Lower leg skin (tissue), 4 donors: ENCODE measurements at regions not wholly inside any gene's neighbourhood (a gene's known extent, or its start where the extent isn't known, plus 50 kb on each side); places are given as distances from the start of the nearest gene placed in this dataset.

Experiments
- DNase-seq, 2 donors: peaks; one replicate each; pipeline ENCODE4 v3.0.0-alpha.2; 2019; ENCODE audit warnings: low spot score in 2 of 2
- H3K4me3 ChIP-seq: fragments of 200-600 bp; sonication (generic); 2 replicates; pipeline ENCODE4 v1.5.1; 2017; ENCODE audit warnings: mild to moderate bottlenecking, low read depth; ENCODE audit not compliant: poor library complexity, severe bottlenecking
- POLR2A ChIP-seq, 2 donors: fragments of 450-650 bp; IDR thresholded peaks; one replicate each; pipeline ENCODE4 v1.6.1; 2016 to 2017; ENCODE audit warnings: antibody characterized with exemption in 2 of 2, mild to moderate bottlenecking in 1 of 2, moderate library complexity in 1 of 2
- WGBS, 2 donors: methylation state at CpG; one replicate each; pipeline ENCODE4 v1.1.5; 2018; 5-methylcytosine and 5-hydroxymethylcytosine counted together
- intact Hi-C: fragments of 100-400 bp; cut with DNase I; formaldehyde crosslinking; loops from one replicate; pipeline ENCODE4 v1.15.0; 2023; ENCODE audit warnings: low total_unique reads
- TF ChIP-seq, protein P1 (sequence below), 3 donors: fragments of 450-650 bp; IDR thresholded peaks; one replicate each; pipeline ENCODE4 v1.5.1; 2016; ENCODE audit warnings: antibody characterized with exemption in 3 of 3, mild to moderate bottlenecking in 3 of 3, moderate library complexity in 2 of 3

GRCh38 chr4:15130441-15130840, 128.2 kb downstream of the CPEB2 start:
- intact Hi-C loops = no loop called here
- WGBS, 2 donors = 76 to 78% methylated on average over 2 of the region's 2 CpGs
- DNase-seq = no peak
- no peak overlapping the region for H3K4me3 ChIP-seq
- TF ChIP-seq POLR2A (IDR thresholded peaks at IDR 0.05) = no peak
- TF ChIP-seq, protein P1, sequence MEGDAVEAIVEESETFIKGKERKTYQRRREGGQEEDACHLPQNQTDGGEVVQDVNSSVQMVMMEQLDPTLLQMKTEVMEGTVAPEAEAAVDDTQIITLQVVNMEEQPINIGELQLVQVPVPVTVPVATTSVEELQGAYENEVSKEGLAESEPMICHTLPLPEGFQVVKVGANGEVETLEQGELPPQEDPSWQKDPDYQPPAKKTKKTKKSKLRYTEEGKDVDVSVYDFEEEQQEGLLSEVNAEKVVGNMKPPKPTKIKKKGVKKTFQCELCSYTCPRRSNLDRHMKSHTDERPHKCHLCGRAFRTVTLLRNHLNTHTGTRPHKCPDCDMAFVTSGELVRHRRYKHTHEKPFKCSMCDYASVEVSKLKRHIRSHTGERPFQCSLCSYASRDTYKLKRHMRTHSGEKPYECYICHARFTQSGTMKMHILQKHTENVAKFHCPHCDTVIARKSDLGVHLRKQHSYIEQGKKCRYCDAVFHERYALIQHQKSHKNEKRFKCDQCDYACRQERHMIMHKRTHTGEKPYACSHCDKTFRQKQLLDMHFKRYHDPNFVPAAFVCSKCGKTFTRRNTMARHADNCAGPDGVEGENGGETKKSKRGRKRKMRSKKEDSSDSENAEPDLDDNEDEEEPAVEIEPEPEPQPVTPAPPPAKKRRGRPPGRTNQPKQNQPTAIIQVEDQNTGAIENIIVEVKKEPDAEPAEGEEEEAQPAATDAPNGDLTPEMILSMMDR (IDR thresholded peaks at IDR 0.05) = no peak

DNA sequence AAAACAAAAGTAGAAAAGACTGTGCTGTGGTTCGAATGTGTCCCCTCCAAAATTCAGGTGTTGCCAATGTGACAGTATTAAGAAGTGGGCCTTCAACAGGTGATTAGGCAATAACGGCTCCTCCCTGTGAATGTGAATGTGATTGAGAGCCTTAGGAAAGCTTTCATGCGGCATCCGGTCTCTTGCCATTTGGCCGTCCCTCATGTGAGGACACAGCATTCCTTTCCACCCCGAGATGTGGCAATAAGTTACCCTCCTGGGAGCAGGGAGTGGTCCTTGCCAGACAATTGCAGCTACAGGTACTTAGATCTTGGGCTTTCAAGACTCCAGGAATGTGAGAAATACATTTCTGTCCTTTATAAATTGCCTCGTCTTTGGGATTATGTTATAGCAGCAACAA, 129.3 kb downstream of the CPEB2 start:
- peak in 1 of 2 donors; percentile 23 for DNase-seq
- H3K4me3 ChIP-seq = no peak overlapping the region
- WGBS, 2 donors = 53 to 65% methylated on average over 7 of the region's 7 CpGs
- intact Hi-C loops = no loop called here
- TF ChIP-seq, protein P1 (IDR thresholded peaks at IDR 0.05) = no peak
- TF ChIP-seq POLR2A (IDR thresholded peaks at IDR 0.05) = no peak

DNA sequence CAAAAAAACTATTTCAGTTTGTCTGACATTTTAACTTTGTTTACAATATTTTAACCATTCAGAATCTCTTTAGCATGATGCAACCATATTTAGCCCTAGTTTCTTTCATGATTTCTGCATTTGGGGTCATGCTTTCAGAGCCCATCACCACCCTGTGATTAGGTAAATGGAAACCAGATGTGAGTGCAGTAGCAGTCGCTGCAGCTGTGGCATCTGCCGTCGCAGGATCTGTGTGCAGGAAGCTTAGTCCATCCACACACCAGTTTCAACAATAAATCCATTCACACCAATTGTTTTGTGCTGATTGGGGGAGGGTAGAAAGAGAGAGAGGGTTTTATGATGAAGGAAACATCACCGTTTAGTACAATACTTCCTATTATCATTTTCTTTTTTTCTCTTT, 130.5 kb downstream of the CPEB2 start:
- TF ChIP-seq POLR2A (IDR thresholded peaks at IDR 0.05) = no peak
- TF ChIP-seq, protein P1 (IDR thresholded peaks at IDR 0.05) = no peak
- no peak overlapping the region for H3K4me3 ChIP-seq
- WGBS, 2 donors = 36 to 39% methylated on average over 4 of the region's 4 CpGs
- intact Hi-C loops = no loop called here
- no peak for DNase-seq

DNA sequence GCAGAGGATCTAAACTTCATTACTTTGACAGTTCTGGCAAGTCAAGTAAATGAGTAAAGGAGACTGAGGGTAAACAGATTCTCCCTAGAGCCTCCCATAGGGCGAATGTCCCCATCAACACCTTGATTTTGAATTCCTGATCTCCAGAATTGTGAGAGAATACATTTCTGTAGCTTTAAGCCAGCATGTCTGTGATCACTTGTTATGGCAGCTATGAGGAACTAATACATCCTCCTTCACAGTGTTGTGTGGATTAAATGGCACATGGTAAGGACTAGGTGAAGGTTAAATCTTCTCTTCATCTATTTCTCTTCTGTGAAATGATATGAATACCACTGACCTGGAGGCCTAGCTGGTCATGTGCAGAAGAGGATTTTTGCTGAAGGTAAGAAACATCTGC, 137.3 kb downstream of the CPEB2 start:
- no peak overlapping the region for H3K4me3 ChIP-seq
- DNase-seq = no peak
- TF ChIP-seq, protein P1 (IDR thresholded peaks at IDR 0.05) = no peak
- TF ChIP-seq POLR2A (IDR thresholded peaks at IDR 0.05) = no peak
- intact Hi-C loops = no loop called here
- WGBS, 2 donors = 58 to 75% methylated on average over 1 of the region's 1 CpG

DNA sequence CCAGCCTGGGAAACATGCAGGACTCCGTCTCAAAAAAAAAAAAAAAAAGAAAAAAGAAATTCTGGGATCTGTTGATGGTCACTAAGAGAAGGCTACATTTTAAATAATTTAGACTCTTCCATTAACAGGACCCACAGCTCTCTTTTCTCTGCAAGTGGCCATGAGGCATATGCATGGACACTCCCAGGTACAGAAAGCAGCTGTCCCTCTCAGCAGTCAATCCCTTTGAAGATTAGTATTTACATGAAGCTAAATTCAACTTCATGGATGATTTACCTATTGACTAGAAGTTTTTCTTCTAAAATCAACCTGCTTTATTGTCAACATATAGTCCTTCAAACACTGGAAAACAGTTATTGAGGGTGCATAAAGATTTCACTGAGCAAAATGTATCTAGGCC, 139.9 kb downstream of the CPEB2 start:
- 94 to 100% methylated on average over 1 of the region's 1 CpG for WGBS, 2 donors
- intact Hi-C loops = no loop called here
- TF ChIP-seq, protein P1 (IDR thresholded peaks at IDR 0.05) = no peak
- TF ChIP-seq POLR2A (IDR thresholded peaks at IDR 0.05) = no peak
- no peak for DNase-seq
- H3K4me3 ChIP-seq = no peak overlapping the region

- intact Hi-C loops = no loop called here
- TF ChIP-seq, protein P1 (IDR thresholded peaks at IDR 0.05) = no peak
- TF ChIP-seq POLR2A (IDR thresholded peaks at IDR 0.05) = no peak
- H3K4me3 ChIP-seq = no peak overlapping the region
- 89 to 90% methylated on average over 2 of the region's 2 CpGs for WGBS, 2 donors
- DNase-seq = no peak
Measured at GRCh38 chr4:15143551-15143950, 141.3 kb downstream of the CPEB2 start.
